ENCODE measurements at regions not wholly inside any gene's neighbourhood (a gene's known extent, or its start where the extent isn't known, plus 50 kb on each side); places are given as distances from the start of the nearest gene placed in this dataset.
A peak's percentile ranks its signal among the peaks of the same experiment; 100 is the strongest.

GRCh38 chr2:59312029-59312428, 1070.9 kb upstream of the FANCL start:
- H3K4me3 ChIP-seq (ENCODE audit: insufficient read length, low read depth), result no peak overlapping the region
- TF ChIP-seq ZNF274 (IDR thresholded peaks at IDR 0.05; ENCODE audit: low read depth, low read length) (no peak), YY1 (IDR thresholded peaks at IDR 0.05; ENCODE audit: insufficient read depth, insufficient read length) (no peak), SUZ12 (IDR thresholded peaks at IDR 0.05; ENCODE audit: extremely low read depth, insufficient read depth, insufficient read length) (no peak)
- no peak overlapping the region for H3K9ac ChIP-seq (ENCODE audit: insufficient read length, low read depth)
- no peaks in the 10 kb centered on the region for H3K36me3 ChIP-seq (ENCODE audit: insufficient read depth, insufficient read length, low read length)
- H3K27me3 ChIP-seq (ENCODE audit: insufficient read depth, insufficient read length), result no peaks in the 10 kb centered on the region
- no peak for DNase-seq (ENCODE audit: low read depth, low spot score)
- H3K4me1 ChIP-seq (ENCODE audit: insufficient read depth, insufficient read length), result no peaks in the 10 kb centered on the region
- H3K9me3 ChIP-seq (ENCODE audit: insufficient read depth, low read length), result no peaks in the 10 kb centered on the region

GRCh38 chr2:59308108-59308507, 1067.0 kb upstream of the FANCL start:
- no peaks in the 10 kb centered on the region for H3K36me3 ChIP-seq (ENCODE audit: insufficient read depth, insufficient read length, low read length)

GRCh38 chr2:59307196-59307595, 1066.1 kb upstream of the FANCL start:
- Histone ChIP-seq H3K27me3 (ENCODE audit: insufficient read depth, insufficient read length) (no peaks in the 10 kb centered on the region), H3K9me3 (ENCODE audit: insufficient read depth, low read length) (no peaks in the 10 kb centered on the region), H3K4me3 (ENCODE audit: insufficient read length, low read depth) (no peak overlapping the region), H3K36me3 (ENCODE audit: insufficient read depth, insufficient read length, low read length) (no peaks in the 10 kb centered on the region), H3K4me1 (ENCODE audit: insufficient read depth, insufficient read length) (no peaks in the 10 kb centered on the region), H3K9ac (ENCODE audit: insufficient read length, low read depth) (no peak overlapping the region)
- no peak for DNase-seq (ENCODE audit: low read depth, low spot score)
- TF ChIP-seq ZNF274 (IDR thresholded peaks at IDR 0.05; ENCODE audit: low read depth, low read length) (no peak), YY1 (IDR thresholded peaks at IDR 0.05; ENCODE audit: insufficient read depth, insufficient read length) (no peak), SUZ12 (IDR thresholded peaks at IDR 0.05; ENCODE audit: extremely low read depth, insufficient read depth, insufficient read length) (no peak)

More at GRCh38 chr2:59308108-59308507, 1067.0 kb upstream of the FANCL start:
- Histone ChIP-seq H3K4me1 (ENCODE audit: insufficient read depth, insufficient read length) (no peaks in the 10 kb centered on the region), H3K9ac (ENCODE audit: insufficient read length, low read depth) (no peak overlapping the region), H3K4me3 (ENCODE audit: insufficient read length, low read depth) (no peak overlapping the region), H3K9me3 (ENCODE audit: insufficient read depth, low read length) (no peaks in the 10 kb centered on the region), H3K27me3 (ENCODE audit: insufficient read depth, insufficient read length) (no peaks in the 10 kb centered on the region)
- DNase-seq (ENCODE audit: low read depth, low spot score), result no peak
- no peak for TF ChIP-seq ZNF274 (IDR thresholded peaks at IDR 0.05; ENCODE audit: low read depth, low read length)
- no peak for TF ChIP-seq YY1 (IDR thresholded peaks at IDR 0.05; ENCODE audit: insufficient read depth, insufficient read length)
- TF ChIP-seq SUZ12 (IDR thresholded peaks at IDR 0.05; ENCODE audit: extremely low read depth, insufficient read depth, insufficient read length), result no peak

- no peaks in the 10 kb centered on the region for H3K36me3 ChIP-seq (ENCODE audit: insufficient read depth, insufficient read length, low read length)
- H3K27me3 ChIP-seq (ENCODE audit: insufficient read depth, insufficient read length), result no peaks in the 10 kb centered on the region
- peaks cover 2% of the 10 kb centered on the region for H3K4me1 ChIP-seq (ENCODE audit: insufficient read depth, insufficient read length)
- DNase-seq (ENCODE audit: low read depth, low spot score), result no peak
- H3K9me3 ChIP-seq (ENCODE audit: insufficient read depth, low read length), result no peaks in the 10 kb centered on the region
- TF ChIP-seq YY1 (IDR thresholded peaks at IDR 0.05; ENCODE audit: insufficient read depth, insufficient read length) (no peak), SUZ12 (IDR thresholded peaks at IDR 0.05; ENCODE audit: extremely low read depth, insufficient read depth, insufficient read length) (no peak), ZNF274 (IDR thresholded peaks at IDR 0.05; ENCODE audit: low read depth, low read length) (no peak)
- no peak overlapping the region for H3K4me3 ChIP-seq (ENCODE audit: insufficient read length, low read depth)
- no peak overlapping the region for H3K9ac ChIP-seq (ENCODE audit: insufficient read length, low read depth)
These were observed 1062.1 kb upstream of the FANCL start for GRCh38 chr2:59303272-59303671.

GRCh38 chr2:59302683-59303082, 1061.6 kb upstream of the FANCL start:
- Histone ChIP-seq H3K4me3 (ENCODE audit: insufficient read length, low read depth) (no peak overlapping the region), H3K36me3 (ENCODE audit: insufficient read depth, insufficient read length, low read length) (no peaks in the 10 kb centered on the region), H3K4me1 (ENCODE audit: insufficient read depth, insufficient read length) (peaks cover 2% of the 10 kb centered on the region), H3K9ac (ENCODE audit: insufficient read length, low read depth) (no peak overlapping the region), H3K27me3 (ENCODE audit: insufficient read depth, insufficient read length) (no peaks in the 10 kb centered on the region), H3K9me3 (ENCODE audit: insufficient read depth, low read length) (no peaks in the 10 kb centered on the region)
- DNase-seq (ENCODE audit: low read depth, low spot score), result no peak
- TF ChIP-seq YY1 (IDR thresholded peaks at IDR 0.05; ENCODE audit: insufficient read depth, insufficient read length), result no peak
- no peak for TF ChIP-seq SUZ12 (IDR thresholded peaks at IDR 0.05; ENCODE audit: extremely low read depth, insufficient read depth, insufficient read length)
- TF ChIP-seq ZNF274 (IDR thresholded peaks at IDR 0.05; ENCODE audit: low read depth, low read length), result no peak

GRCh38 chr2:59301466-59302402, 1060.6 kb upstream of the FANCL start:
- TF ChIP-seq YY1 (IDR thresholded peaks at IDR 0.05; ENCODE audit: insufficient read depth, insufficient read length), result no peak
- no peak for TF ChIP-seq ZNF274 (IDR thresholded peaks at IDR 0.05; ENCODE audit: low read depth, low read length)
- no peak for TF ChIP-seq SUZ12 (IDR thresholded peaks at IDR 0.05; ENCODE audit: extremely low read depth, insufficient read depth, insufficient read length)
- Histone ChIP-seq H3K4me3 (ENCODE audit: insufficient read length, low read depth) (no peak overlapping the region), H3K9ac (ENCODE audit: insufficient read length, low read depth) (no peak overlapping the region), H3K36me3 (ENCODE audit: insufficient read depth, insufficient read length, low read length) (no peaks in the 10 kb centered on the region), H3K9me3 (ENCODE audit: insufficient read depth, low read length) (no peaks in the 10 kb centered on the region), H3K27me3 (ENCODE audit: insufficient read depth, insufficient read length) (no peaks in the 10 kb centered on the region), H3K4me1 (ENCODE audit: insufficient read depth, insufficient read length) (peaks cover 2% of the 10 kb centered on the region)
- DNase-seq (ENCODE audit: low read depth, low spot score), result peak; percentile 76

- Histone ChIP-seq H3K4me1 (ENCODE audit: insufficient read depth, insufficient read length) (peaks cover 2% of the 10 kb centered on the region), H3K9ac (ENCODE audit: insufficient read length, low read depth) (no peak overlapping the region), H3K27me3 (ENCODE audit: insufficient read depth, insufficient read length) (no peaks in the 10 kb centered on the region), H3K4me3 (ENCODE audit: insufficient read length, low read depth) (no peak overlapping the region), H3K36me3 (ENCODE audit: insufficient read depth, insufficient read length, low read length) (no peaks in the 10 kb centered on the region), H3K9me3 (ENCODE audit: insufficient read depth, low read length) (no peaks in the 10 kb centered on the region)
- TF ChIP-seq ZNF274 (IDR thresholded peaks at IDR 0.05; ENCODE audit: low read depth, low read length), result no peak
- no peak for TF ChIP-seq YY1 (IDR thresholded peaks at IDR 0.05; ENCODE audit: insufficient read depth, insufficient read length)
- TF ChIP-seq SUZ12 (IDR thresholded peaks at IDR 0.05; ENCODE audit: extremely low read depth, insufficient read depth, insufficient read length), result no peak
- DNase-seq (ENCODE audit: low read depth, low spot score), result no peak
These were observed 1056.7 kb upstream of the FANCL start for GRCh38 chr2:59297816-59298215.
